ENCODE measurements at regions not wholly inside any gene's neighbourhood (a gene's known extent, or its start where the extent isn't known, plus 50 kb on each side); places are given as distances from the start of the nearest gene placed in this dataset.

DNA sequence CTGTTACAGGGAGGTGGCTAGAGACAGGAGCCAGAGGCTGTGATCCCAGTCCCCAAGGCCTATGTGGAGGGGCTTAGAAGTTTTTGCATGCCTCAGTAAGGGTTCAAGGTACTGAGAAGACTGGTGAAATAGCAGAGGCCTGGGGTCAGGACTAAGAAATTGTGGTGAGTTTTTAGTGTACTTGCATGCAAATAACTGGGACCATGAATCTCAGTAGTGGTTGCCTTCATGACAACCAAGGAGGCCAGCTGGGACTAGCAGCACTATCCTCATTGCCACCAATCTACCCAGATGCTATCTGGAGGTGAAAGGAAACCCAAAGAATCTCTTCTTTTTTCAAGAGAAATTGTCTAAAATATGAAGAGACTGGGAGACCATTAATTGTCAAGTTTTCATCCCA, 395.1 kb downstream of the CETN3 start:
- Histone ChIP-seq H3K56ac (replicated peaks; ENCODE audit: insufficient read length, low read depth, low read length) (no peak overlapping the region), H3K4ac (replicated peaks; ENCODE audit: insufficient read length, low read depth, low read length) (no peak overlapping the region), H2AFZ (ENCODE audit: low read length) (no peak overlapping the region), H2BK5ac (ENCODE audit: low read depth, low read length) (no peak overlapping the region), H2BK12ac (ENCODE audit: low read depth, low read length) (peak overlapping the region; percentile 5; the same call in 1 of the 2 replicates), H3K23me2 (ENCODE audit: low read depth, low read length) (no peaks in the 10 kb centered on the region), H2BK15ac (ENCODE audit: low read length) (no peak overlapping the region), H3K79me2 (ENCODE audit: control insufficient read depth in 1 of 2, insufficient read depth in 2 of 2, low read length in 2 of 2) (no peaks in the 10 kb centered on the region), H3K27ac (ENCODE audit: low read depth, low read length) (no peak overlapping the region), H3K14ac (ENCODE audit: insufficient read length) (no peak overlapping the region), H4K91ac (replicated peaks; ENCODE audit: insufficient read length, low read length) (no peak overlapping the region), H2BK20ac (ENCODE audit: low read length) (no peak overlapping the region), H3K18ac (ENCODE audit: extremely low read depth, low read length) (no peak overlapping the region), H4K8ac (ENCODE audit: extremely low read depth, insufficient read depth, low read length) (no peak overlapping the region), H3K9me3 (ENCODE audit: insufficient read depth in 2 of 2, low read depth in 1 of 2, low read length in 1 of 2) (no peaks in the 10 kb centered on the region), H3K27me3 (replicated peaks in 1 of 4; ENCODE audit: control insufficient read depth in 3 of 4, extremely low read depth in 1 of 4, insufficient read depth in 3 of 4, low read length in 3 of 4) (no peaks in the 10 kb centered on the region), H3K9ac (replicated peaks in 1 of 4; ENCODE audit: extremely low read depth in 1 of 4, low read depth in 3 of 4, low read length in 3 of 4) (no peak overlapping the region), H3K36me3 (ENCODE audit: control insufficient read depth in 2 of 4, insufficient read depth in 4 of 4, low read length in 3 of 4) (no peaks in the 10 kb centered on the region), H3K79me1 (ENCODE audit: low read depth, low read length) (no peaks in the 10 kb centered on the region), H3K4me1 (replicated peaks in 1 of 4; ENCODE audit: control insufficient read depth in 3 of 4, insufficient read depth in 4 of 4, low read length in 3 of 4) (peaks cover 0 to 3% (median 1%) of the 10 kb centered on the region in 4 experiments; a peak in 4 of 7 replicates), H2BK120ac (replicated peaks; ENCODE audit: low read depth, low read length) (no peak overlapping the region), H4K5ac (ENCODE audit: insufficient read length, low read depth, low read length) (no peak overlapping the region), H4K20me1 (replicated peaks in 1 of 2; ENCODE audit: control insufficient read depth in 1 of 2, insufficient read depth in 2 of 2, low read length in 2 of 2) (no peaks in the 10 kb centered on the region), H2AK5ac (ENCODE audit: low read depth, low read length) (no peak overlapping the region), H3K4me2 (ENCODE audit: insufficient read depth in 1 of 2, low read depth in 2 of 2, low read length in 2 of 2) (no peak overlapping the region), H3K23ac (ENCODE audit: insufficient read length) (no peak overlapping the region), H3K4me3 (ENCODE audit: extremely low read depth in 1 of 4, insufficient read depth in 2 of 4, low read depth in 3 of 4, low read length in 4 of 4) (no peak overlapping the region)
- TF ChIP-seq, protein P1, sequence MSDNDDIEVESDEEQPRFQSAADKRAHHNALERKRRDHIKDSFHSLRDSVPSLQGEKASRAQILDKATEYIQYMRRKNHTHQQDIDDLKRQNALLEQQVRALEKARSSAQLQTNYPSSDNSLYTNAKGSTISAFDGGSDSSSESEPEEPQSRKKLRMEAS (IDR thresholded peaks at IDR 0.05): no peak
- TF ChIP-seq TAF7 (optimal IDR thresholded peaks at IDR 0.05; ENCODE audit: borderline replicate concordance, low read depth, low read length) (no peak), TBP (IDR thresholded peaks at IDR 0.05; ENCODE audit: low read depth, low read length) (no peak), ASH2L (IDR thresholded peaks at IDR 0.05; ENCODE audit: low read length) (no peak), BCL11A (IDR thresholded peaks at IDR 0.05; ENCODE audit: low read depth in 2 of 2, low read length in 2 of 2) (no peak), KDM5A (IDR thresholded peaks at IDR 0.05; ENCODE audit: low read length) (no peak), SAP30 (IDR thresholded peaks at IDR 0.05; ENCODE audit: insufficient read depth, insufficient replicate concordance, low read length) (no peak)
- ChIA-PET POLR2A (ENCODE audit: partially characterized antibody) (interaction anchor here (0.7 kb wide), 1 partner anchor 366 kb away, joined by 3 read pairs; no protein-coding TSS in a partner anchor), CTCF (ENCODE audit: partially characterized antibody) (interaction anchor here (1.1 kb wide), 1 partner anchor 15 kb away, joined by 3 read pairs; no protein-coding TSS in a partner anchor)
- DNase-seq (ENCODE audit: low read depth in 1 of 2, low spot score in 2 of 2) (no peak), FAIRE-seq (no peak)
